ENCODE measurements at regions not wholly inside any gene's neighbourhood (a gene's known extent, or its start where the extent isn't known, plus 50 kb on each side); places are given as distances from the start of the nearest gene placed in this dataset.

- DNase-seq (ENCODE audit: low read depth), result peak; percentile 82
These were observed 54.2 kb upstream of the MCTP2 start for GRCh38 chr15:94177112-94177511.

- no peak for DNase-seq (ENCODE audit: low read depth)
These were observed 55.9 kb upstream of the MCTP2 start for GRCh38 chr15:94175420-94175819.

GRCh38 chr15:94174399-94174802 lies 57.0 kb upstream of the MCTP2 start:
- DNase-seq (ENCODE audit: low read depth), result peak; percentile 95

GRCh38 chr15:94168250-94168649 lies 63.1 kb upstream of the MCTP2 start:
- no peak for DNase-seq (ENCODE audit: low read depth)

- peak; percentile 24 for DNase-seq (ENCODE audit: low read depth)
These were observed 66.4 kb upstream of the MCTP2 start for GRCh38 chr15:94164971-94165370.

GRCh38 chr15:94164202-94164807 lies 67.1 kb upstream of the MCTP2 start:
- DNase-seq (ENCODE audit: low read depth), result peak; percentile 77

- no peak for DNase-seq (ENCODE audit: low read depth)
These were observed 68.4 kb upstream of the MCTP2 start for GRCh38 chr15:94162939-94163338.

GRCh38 chr15:94154255-94154654 lies 77.1 kb upstream of the MCTP2 start:
- no peak for DNase-seq (ENCODE audit: low read depth)

GRCh38 chr15:94145046-94145445 lies 86.3 kb upstream of the MCTP2 start:
- DNase-seq (ENCODE audit: low read depth), result no peak

- DNase-seq (ENCODE audit: low read depth), result no peak
These were observed 89.6 kb upstream of the MCTP2 start for GRCh38 chr15:94141802-94142201.

- peak; percentile 44 for DNase-seq (ENCODE audit: low read depth)
These were observed 95.7 kb upstream of the MCTP2 start for GRCh38 chr15:94135486-94136147.

- peak; percentile 14 for DNase-seq (ENCODE audit: low read depth)
These were observed 99.5 kb upstream of the MCTP2 start for GRCh38 chr15:94131875-94132274.

GRCh38 chr15:94130504-94130903 lies 100.9 kb upstream of the MCTP2 start:
- no peak for DNase-seq (ENCODE audit: low read depth)

GRCh38 chr15:94127006-94127405 lies 104.4 kb upstream of the MCTP2 start:
- DNase-seq (ENCODE audit: low read depth), result no peak

- no peak for DNase-seq (ENCODE audit: low read depth)
These were observed 105.7 kb upstream of the MCTP2 start for GRCh38 chr15:94125698-94126097.

- DNase-seq (ENCODE audit: low read depth), result peak; percentile 66
These were observed 106.2 kb upstream of the MCTP2 start for GRCh38 chr15:94125156-94125555.

GRCh38 chr15:94122516-94122915 lies 108.8 kb upstream of the MCTP2 start:
- no peak for DNase-seq (ENCODE audit: low read depth)

GRCh38 chr15:94119923-94120775 lies 111.2 kb upstream of the MCTP2 start:
- peak; percentile 89 for DNase-seq (ENCODE audit: low read depth)

- peak; percentile 56 for DNase-seq (ENCODE audit: low read depth)
These were observed 112.0 kb upstream of the MCTP2 start for GRCh38 chr15:94119298-94119811.

GRCh38 chr15:94110476-94111130 lies 120.8 kb upstream of the MCTP2 start:
- DNase-seq (ENCODE audit: low read depth), result no peak

- DNase-seq (ENCODE audit: low read depth), result no peak
These were observed 123.7 kb upstream of the MCTP2 start for GRCh38 chr15:94107652-94108051.

- DNase-seq (ENCODE audit: low read depth), result no peak
These were observed 125.6 kb upstream of the MCTP2 start for GRCh38 chr15:94105760-94106159.

Measured in RPMI7951 (cell line).